OCI-M2 (cell line): ENCODE measurements at regions not wholly inside any gene's neighbourhood (a gene's known extent, or its start where the extent isn't known, plus 50 kb on each side); places are given as distances from the start of the nearest gene placed in this dataset.

Experiments used
- DNase-seq: peaks from one replicate; lab custom pipeline; 2025; ENCODE audit not compliant: unreplicated experiment; lab: John Stamatoyannopoulos, UW

GRCh38 chr7:85600395-85600794 lies 413.5 kb upstream of the SEMA3D start:
- DNase-seq = no peak

DNA sequence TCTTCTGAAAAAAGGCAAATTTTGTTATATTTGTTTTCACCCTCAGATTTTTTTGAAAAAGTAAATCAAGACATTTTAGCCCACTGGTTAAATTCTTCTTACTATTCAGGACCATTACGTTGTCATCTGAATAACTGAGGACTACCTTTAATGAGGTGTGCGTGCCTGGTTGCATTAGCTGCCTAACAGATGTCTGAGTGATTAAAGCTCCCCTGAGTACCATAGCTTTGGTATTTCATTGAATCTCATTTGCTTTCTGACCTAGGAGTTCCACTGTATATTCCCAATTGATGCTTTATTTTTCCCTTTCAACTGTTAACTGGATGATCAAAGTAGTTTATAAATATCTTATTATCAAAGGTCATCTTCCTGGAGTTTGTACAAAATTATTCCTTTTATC lies 410.0 kb upstream of the SEMA3D start:
- DNase-seq = no peak

DNA sequence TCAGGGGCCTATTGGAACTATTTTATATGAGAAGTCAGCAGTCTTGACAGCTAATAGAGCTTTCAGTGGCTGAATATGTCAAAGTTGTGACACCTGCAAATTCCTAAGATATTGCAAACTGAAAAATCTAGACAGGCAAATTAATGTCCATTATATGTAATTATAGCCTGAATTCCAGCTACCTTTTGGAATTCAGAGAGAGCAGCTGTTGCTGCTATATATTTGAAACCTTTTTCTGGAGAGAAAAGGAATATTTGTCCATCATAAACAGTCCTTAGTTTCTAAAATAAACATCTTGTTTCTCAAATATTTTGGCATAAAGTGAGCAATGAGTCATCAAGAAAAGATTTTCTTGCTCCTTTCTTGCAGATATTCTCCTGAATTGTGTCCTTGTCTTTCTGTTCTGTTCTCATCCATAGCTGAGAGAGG lies 408.9 kb upstream of the SEMA3D start:
- DNase-seq = no peak

GRCh38 chr7:85593355-85593754 lies 406.5 kb upstream of the SEMA3D start:
- DNase-seq = no peak

GRCh38 chr7:85587785-85588184 lies 400.9 kb upstream of the SEMA3D start:
- no peak for DNase-seq

DNA sequence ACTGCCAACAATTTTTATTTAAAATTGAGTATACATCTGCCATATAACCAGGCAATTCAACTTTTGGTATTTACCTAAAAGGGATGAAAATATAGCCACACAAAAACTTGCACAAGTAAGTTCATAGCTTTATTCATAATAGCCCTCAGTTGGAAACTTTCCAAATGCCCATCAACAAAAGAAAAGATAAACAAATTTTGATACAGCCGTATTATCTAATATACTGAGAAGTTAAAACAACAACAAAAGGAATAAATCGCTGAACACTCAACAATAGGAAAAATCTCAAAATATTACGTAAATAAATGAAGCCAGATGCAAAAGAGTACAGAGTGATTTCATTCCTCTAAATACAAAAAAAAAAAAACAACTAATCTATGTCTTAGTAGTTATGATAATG lies 399.2 kb upstream of the SEMA3D start:
- DNase-seq = no peak

DNA sequence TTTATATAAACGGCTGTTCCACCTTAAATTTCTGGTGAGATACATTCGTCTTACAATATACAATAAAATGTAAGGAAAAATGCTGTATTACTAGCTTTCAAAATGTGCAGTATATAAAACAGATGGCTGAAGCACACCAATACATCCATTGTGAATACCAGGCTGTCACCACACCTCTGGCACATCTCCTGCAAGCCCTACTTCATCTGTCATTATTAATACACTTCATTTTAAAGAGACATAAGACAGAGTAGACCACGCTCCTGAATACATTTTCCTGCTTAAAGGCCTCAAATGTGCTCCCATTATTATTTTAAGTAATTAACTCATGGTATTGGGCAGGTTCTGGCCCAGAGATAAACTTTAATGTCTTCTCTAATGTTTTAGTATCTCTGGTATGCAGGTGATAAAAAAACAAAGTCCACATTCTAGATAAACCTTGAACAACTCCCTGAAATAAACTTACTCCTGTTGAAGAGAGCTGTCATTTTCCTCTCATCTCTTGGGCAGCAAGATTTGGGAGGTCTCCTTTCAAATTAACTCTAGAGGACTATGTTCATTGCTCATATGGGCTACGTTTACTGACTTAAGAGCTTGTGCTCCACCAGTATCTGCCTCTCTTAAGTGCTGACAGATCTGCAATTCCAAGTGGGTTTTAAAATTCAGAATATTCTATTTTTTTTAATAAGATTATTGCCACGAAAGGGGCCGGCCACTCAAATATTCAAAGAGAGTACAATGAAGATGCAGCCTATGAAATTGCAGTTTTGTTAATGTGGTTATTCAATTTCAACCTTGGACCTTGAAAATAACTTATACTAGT lies 396.5 kb upstream of the SEMA3D start:
- no peak for DNase-seq

DNA sequence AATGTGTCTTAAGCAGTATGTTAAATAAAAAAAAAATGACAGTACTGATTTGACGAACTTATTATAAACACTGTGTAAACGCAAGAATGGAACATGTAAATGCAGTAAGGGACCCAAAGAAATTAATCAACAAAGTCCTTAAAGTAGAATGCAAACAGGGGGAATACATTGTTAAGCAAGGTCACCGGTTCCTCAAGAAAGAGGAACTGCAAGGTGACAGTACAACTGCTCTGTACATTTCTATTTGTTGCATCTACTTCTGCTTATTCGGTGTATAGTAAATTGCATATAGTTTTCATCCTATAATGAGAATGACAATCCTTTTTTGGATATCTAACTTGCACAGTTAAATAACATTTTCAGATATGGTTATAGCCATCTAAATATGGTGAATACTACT lies 387.0 kb upstream of the SEMA3D start:
- no peak for DNase-seq

DNA sequence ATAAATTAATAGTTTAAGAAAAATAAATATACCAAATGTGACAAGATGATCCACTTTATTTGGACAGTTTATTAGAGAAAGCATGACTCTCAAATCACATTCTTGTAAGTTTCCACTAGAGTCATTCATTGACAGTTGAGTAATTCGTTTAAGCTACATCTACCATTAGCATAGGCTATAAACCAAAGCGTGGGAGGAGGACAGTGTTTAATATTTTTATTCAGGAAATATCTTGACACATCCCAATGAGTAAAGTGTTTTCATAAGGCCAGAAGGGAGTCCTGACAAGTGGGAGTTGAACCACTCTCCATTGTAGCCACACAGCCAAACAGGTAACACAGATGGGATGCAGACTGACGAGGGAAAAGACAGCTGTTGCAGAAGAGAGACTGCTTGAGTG lies 386.5 kb upstream of the SEMA3D start:
- DNase-seq = no peak

DNA sequence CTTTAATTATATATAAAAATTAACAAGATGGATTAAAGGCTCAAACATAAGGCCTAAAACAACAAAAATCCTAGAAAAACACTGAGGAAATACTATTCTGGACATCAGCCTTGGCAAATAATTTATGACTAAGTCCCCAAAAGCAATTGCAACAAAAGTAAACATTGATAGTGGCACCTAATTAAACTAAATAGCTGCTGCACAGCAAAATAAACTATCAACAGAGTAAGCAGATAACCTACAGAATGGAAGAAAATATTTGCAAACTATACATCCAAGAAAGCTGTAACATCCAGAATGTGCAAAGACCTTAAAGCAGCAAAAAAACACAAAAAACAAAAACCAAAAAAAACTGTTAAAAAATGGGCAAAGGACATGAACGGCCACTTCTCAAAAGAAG lies 384.0 kb upstream of the SEMA3D start:
- DNase-seq = no peak

DNA sequence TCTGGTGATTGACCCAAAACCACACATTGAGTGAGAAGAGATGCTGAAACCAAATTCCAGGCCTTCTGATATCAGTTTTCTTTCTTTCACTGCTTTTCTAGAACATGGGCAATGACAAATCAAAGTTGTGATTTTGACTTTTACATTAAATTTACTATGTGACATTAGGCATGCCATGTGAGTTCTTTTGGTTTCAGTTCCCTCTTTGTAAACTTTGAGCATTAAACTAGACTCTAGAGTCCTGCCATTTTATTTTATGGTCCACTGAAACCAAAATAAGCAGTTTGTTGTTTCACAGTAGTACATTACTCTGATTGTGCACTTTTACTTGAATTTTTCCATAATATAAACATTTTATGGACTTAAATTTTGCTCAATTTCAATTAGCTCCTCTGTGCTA lies 381.1 kb upstream of the SEMA3D start:
- DNase-seq = no peak

GRCh38 chr7:85566095-85566794 lies 379.4 kb upstream of the SEMA3D start:
- DNase-seq = no peak

DNA sequence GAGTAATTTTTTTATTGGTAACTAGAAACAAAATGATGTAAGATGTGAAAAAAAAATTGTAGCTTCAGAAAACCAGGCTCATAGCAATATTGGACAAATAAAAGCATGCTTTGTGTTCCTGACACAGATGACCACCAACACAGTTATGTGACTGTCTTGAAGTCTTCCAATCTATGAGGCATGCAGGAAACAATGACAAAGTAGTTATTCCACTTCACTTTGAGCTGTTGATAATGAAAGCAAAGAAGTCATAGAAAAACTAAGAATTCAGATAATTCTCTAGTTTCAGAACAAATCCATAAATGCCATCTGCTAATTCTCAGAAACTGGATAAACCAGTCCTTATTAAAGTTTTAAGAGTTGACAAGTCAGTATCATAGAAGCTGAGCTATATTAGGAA lies 378.4 kb upstream of the SEMA3D start:
- no peak for DNase-seq

DNA sequence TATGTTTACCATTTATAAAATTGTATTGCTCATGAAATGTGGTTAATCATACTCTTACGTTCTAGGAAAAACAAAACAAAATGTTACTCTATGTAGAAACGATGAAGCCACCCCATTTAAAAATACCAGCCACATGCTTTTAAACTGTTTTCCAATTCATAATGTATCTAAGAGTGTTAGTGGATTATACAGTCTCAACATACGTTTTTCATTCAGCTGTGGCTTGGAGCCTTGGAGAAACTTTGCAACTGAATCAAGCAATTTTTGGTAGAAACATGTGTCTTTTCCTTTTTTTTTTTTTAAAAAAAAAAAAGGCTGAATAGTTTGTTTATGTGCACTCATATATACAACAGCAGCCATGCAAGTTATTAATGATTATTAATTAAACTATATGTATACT lies 378.0 kb upstream of the SEMA3D start:
- no peak for DNase-seq

DNA sequence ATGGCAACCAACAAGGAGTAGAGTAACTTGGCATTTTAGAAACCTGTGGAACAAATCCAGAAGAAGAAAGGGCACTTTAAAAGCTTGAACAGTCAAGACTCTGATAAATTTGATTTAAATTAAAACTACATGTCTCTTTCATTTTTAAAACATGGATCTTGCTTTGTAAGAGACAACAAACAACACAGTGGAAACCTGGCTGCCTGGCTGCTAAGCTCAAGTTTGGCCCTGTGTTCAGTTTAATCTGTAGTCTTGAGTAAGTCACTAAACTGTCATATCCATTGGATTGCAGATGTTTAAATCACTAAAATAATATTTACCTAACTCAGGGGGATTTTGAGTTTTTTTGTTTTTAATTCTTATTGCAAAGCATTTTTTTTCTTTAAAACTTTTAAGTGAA lies 374.9 kb upstream of the SEMA3D start:
- no peak for DNase-seq

DNA sequence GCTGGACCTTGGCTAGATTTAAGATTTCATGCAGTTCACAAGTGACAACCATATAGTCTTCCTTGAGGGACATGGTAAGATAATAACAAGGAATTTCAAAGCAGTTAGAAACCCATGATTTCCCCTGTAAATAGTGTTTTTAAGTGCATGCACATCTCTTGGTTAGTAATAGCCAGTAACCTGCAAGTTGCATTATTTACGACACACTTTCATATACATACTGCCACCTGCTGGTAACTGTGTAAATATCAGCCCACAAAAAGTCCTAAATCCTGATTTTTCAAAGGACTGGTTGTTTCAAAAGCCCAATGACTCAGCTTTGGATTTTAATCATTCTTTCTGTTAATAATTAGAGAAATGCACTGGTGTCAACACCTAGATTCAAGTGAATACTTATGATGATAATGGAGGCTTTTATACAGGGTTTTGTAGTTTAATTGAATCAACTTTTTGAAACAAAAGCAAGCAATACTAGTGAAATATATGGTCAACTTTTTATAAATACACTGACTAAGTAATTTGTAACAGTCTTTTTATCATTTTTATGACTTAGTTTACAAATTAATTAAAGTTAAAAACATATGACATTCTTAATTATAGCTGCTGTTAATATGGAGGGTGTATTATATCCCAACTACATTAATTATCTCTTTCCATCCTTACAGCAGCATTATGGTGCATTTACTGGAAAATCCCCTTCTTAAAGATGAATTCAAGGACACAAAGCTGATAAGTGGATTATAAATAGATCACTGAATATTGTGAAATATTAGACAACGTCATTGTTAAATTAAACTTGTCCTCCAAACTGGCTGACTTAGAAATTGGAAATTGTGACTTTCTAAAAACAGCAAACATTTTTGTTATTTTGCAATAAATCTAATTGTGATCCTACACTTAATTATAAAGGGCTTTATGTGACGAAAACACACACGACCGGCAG lies 367.7 kb upstream of the SEMA3D start:
- no peak for DNase-seq

DNA sequence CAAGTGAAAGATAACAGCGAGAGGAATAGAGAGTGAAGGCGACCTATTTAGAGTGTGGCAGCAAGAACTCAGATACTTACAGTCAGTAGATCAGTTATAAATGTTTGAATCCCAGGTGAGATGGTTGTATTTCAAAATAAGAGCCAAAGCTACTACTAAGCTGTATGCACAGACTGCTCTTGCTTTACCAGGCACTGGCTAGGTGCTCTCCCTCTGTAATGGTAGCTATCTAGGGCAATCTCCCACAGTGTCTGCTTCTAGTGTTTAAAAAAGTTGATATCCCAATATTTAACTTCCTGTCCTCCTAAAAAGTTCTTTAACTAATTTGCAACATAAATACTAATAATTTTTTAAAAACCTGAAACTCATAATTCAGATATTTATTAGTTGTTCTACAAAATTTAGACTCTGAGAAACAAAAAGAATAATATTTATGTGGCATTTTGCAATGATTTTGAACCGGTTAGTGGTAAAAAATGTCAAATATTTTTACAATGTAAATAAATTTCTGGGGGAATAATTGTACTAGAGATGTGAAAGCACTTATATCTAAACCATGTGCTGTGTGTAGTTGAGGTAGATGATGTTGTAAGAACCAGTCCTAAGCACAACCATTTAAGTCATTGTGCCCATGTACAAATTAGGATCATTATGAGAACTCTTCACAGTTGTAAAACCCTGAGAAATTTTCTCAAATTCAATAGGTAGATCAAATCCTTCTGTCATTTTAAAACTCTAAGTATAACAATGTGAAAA lies 349.3 kb upstream of the SEMA3D start:
- DNase-seq = no peak

- no peak for DNase-seq
These were observed 343.0 kb upstream of the SEMA3D start for GRCh38 chr7:85529831-85530230.

DNA sequence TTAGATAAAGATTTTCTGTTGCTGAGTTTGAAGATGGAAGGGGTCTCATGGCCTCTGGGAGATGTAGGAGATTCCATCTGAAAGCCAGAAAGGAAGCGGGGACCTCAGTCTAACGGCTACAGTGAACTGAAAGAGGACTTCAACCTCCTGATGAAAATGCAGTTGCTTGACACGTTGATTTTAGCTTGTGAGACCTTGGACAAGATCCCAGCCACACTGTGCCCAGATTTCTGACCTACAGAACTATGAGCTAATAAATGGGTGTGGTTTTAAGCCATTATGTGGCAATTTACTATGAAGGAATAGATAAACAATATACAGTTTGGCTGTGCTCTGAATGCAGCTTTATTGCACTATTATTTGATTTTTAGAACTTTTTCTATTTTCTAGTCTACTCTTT lies 342.3 kb upstream of the SEMA3D start:
- no peak for DNase-seq

- no peak for DNase-seq
These were observed 341.7 kb upstream of the SEMA3D start for GRCh38 chr7:85528581-85528980.

DNA sequence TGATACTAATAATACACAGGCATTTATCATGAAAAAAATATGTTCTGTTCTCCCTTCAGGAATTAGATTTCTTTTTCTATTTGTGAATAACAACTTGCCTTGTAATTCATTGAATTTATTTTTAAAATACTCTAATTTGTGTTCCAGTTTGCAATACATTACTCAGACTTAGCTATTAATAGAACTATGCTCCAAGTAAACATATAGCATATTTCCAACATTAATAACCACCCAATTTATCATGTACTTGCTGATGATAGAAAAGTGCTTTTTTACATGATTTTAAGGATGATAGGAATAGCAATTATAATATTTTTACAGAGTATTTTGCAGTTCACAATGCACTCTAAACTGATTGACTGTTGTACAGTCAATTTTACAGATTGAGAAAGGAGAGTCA lies 338.8 kb upstream of the SEMA3D start:
- no peak for DNase-seq
